MG63 (cell line): ENCODE measurements at regions not wholly inside any gene's neighbourhood (a gene's known extent, or its start where the extent isn't known, plus 50 kb on each side); places are given as distances from the start of the nearest gene placed in this dataset.
"Not testable (repeated sequence)": the region's sequence is repeated elsewhere in the genome, so short reads cannot be mapped to it uniquely, and the experiment has no call there.

Experiments
- DNase-seq: peaks from one replicate; pipeline ENCODE4 v3.0.0-alpha.2; 2020
- H3K27me3 ChIP-seq: fragments of 250-450 bp; sonication (Bioruptor Pico); 2 replicates; pipeline ENCODE4 v1.5.1; 2020; ENCODE audit warnings: mild to moderate bottlenecking, moderate library complexity
- H3K36me3 ChIP-seq: fragments of 250-450 bp; sonication (Bioruptor Pico); 2 replicates; pipeline ENCODE4 v1.5.1; 2020; ENCODE audit warnings: mild to moderate bottlenecking, moderate library complexity
- H3K4me3 ChIP-seq: fragments of 250-450 bp; sonication (Bioruptor Pico); 2 replicates; pipeline ENCODE4 v1.5.1; 2020; ENCODE audit warnings: mild to moderate bottlenecking, moderate library complexity
- H3K9me3 ChIP-seq: fragments of 250-450 bp; sonication (Bioruptor Pico); 2 replicates; pipeline ENCODE4 v1.5.1; 2020; ENCODE audit warnings: mild to moderate bottlenecking, moderate library complexity

- Histone ChIP-seq H3K36me3 (no peaks in the 10 kb centered on the region), H3K9me3 (no peaks in the 10 kb centered on the region), H3K27me3 (peaks cover 2% of the 10 kb centered on the region; the same call in 1 of the 2 replicates), H3K4me3 (no peak overlapping the region)
- DNase-seq, result no peak
Observed at GRCh38 chr12:11446372-11446771, 51.0 kb upstream of the PRB2 start.

- Histone ChIP-seq H3K9me3 (no peaks in the 10 kb centered on the region), H3K27me3 (peaks cover 15% of the 10 kb centered on the region), H3K4me3 (no peak overlapping the region), H3K36me3 (no peaks in the 10 kb centered on the region)
- DNase-seq, result no peak
Observed at GRCh38 chr12:11457996-11458645, 62.8 kb upstream of the PRB2 start.

GRCh38 chr12:11460343-11461023 is 65.1 kb upstream of the PRB2 start:
- no peak for DNase-seq
- H3K4me3 ChIP-seq, result no peak overlapping the region
- H3K36me3 ChIP-seq, result no peaks in the 10 kb centered on the region
- no peaks in the 10 kb centered on the region for H3K9me3 ChIP-seq
- H3K27me3 ChIP-seq, result no peaks in the 10 kb centered on the region; the same call in 1 of the 2 replicates

- no peak overlapping the region for H3K4me3 ChIP-seq
- no peaks in the 10 kb centered on the region for H3K9me3 ChIP-seq
- DNase-seq, result no peak
- no peaks in the 10 kb centered on the region; the same call in 1 of the 2 replicates for H3K27me3 ChIP-seq
- H3K36me3 ChIP-seq, result no peaks in the 10 kb centered on the region
Observed at GRCh38 chr12:11461433-11461832, 66.1 kb upstream of the PRB2 start.

GRCh38 chr12:11477110-11477509 is 81.7 kb upstream of the PRB2 start:
- Histone ChIP-seq H3K27me3 (0 out of 2 replicates have a peak, but pooled peaks cover 3% of the 10 kb centered on the region), H3K4me3 (no peak overlapping the region), H3K9me3 (no peaks in the 10 kb centered on the region), H3K36me3 (no peaks in the 10 kb centered on the region)
- DNase-seq, result no peak

GRCh38 chr12:11482955-11483354 is 87.6 kb upstream of the PRB2 start:
- Histone ChIP-seq H3K36me3 (no peaks in the 10 kb centered on the region), H3K4me3 (no peak overlapping the region), H3K9me3 (no peaks in the 10 kb centered on the region), H3K27me3 (0 out of 2 replicates have a peak, but pooled peaks cover 2% of the 10 kb centered on the region)
- no peak for DNase-seq

GRCh38 chr12:11486623-11487444 is 91.5 kb upstream of the PRB2 start:
- Histone ChIP-seq H3K4me3 (no peak overlapping the region), H3K27me3 (peaks cover 9% of the 10 kb centered on the region), H3K9me3 (no peaks in the 10 kb centered on the region)

GRCh38 chr12:11496157-11496851 is 100.9 kb upstream of the PRB2 start:
- H3K36me3 ChIP-seq, result no peaks in the 10 kb centered on the region
- H3K4me3 ChIP-seq, result no peak overlapping the region
- H3K27me3 ChIP-seq, result peaks cover 13% of the 10 kb centered on the region
- DNase-seq, result no peak
- no peaks in the 10 kb centered on the region for H3K9me3 ChIP-seq

More at GRCh38 chr12:11486623-11487444, 91.5 kb upstream of the PRB2 start:
- H3K36me3 ChIP-seq, result no peaks in the 10 kb centered on the region
- DNase-seq, result peak; percentile 66

- DNase-seq, result no peak
- peaks cover 5% of the 10 kb centered on the region for H3K27me3 ChIP-seq
Observed at GRCh38 chr12:11497438-11497837, 102.1 kb upstream of the PRB2 start.

GRCh38 chr12:11497995-11498394 is 102.6 kb upstream of the PRB2 start:
- Histone ChIP-seq H3K9me3 (no peaks in the 10 kb centered on the region), H3K27me3 (peaks cover 3% of the 10 kb centered on the region), H3K4me3 (no peak overlapping the region), H3K36me3 (no peaks in the 10 kb centered on the region)
- DNase-seq, result no peak

More at GRCh38 chr12:11497438-11497837, 102.1 kb upstream of the PRB2 start:
- no peak overlapping the region for H3K4me3 ChIP-seq
- H3K36me3 ChIP-seq, result no peaks in the 10 kb centered on the region
- no peaks in the 10 kb centered on the region for H3K9me3 ChIP-seq

GRCh38 chr12:11498574-11498973 is 103.2 kb upstream of the PRB2 start:
- not testable (repeated sequence) for H3K4me3 ChIP-seq, H3K27me3 ChIP-seq, DNase-seq, H3K9me3 ChIP-seq, H3K36me3 ChIP-seq

GRCh38 chr12:11499806-11500187 is 104.4 kb upstream of the PRB2 start:
- Histone ChIP-seq H3K4me3 (no peak overlapping the region), H3K27me3 (peaks cover 3% of the 10 kb centered on the region; the same call in 1 of the 2 replicates)

GRCh38 chr12:11500188-11500860 is 105.0 kb upstream of the PRB2 start:
- peak; percentile 63 for DNase-seq

More at GRCh38 chr12:11499806-11500187, 104.4 kb upstream of the PRB2 start:
- H3K36me3 ChIP-seq, result no peaks in the 10 kb centered on the region
- DNase-seq, result no peak
- no peaks in the 10 kb centered on the region for H3K9me3 ChIP-seq

GRCh38 chr12:11500861-11501230 is 105.5 kb upstream of the PRB2 start:
- no peak for DNase-seq
- Histone ChIP-seq H3K27me3 (peaks cover 3% of the 10 kb centered on the region; the same call in 1 of the 2 replicates), H3K9me3 (no peaks in the 10 kb centered on the region), H3K4me3 (no peak overlapping the region), H3K36me3 (no peaks in the 10 kb centered on the region)

More at GRCh38 chr12:11500188-11500860, 105.0 kb upstream of the PRB2 start:
- no peak overlapping the region for H3K4me3 ChIP-seq
- no peaks in the 10 kb centered on the region for H3K9me3 ChIP-seq
- no peaks in the 10 kb centered on the region for H3K36me3 ChIP-seq
- H3K27me3 ChIP-seq, result peaks cover 3% of the 10 kb centered on the region; the same call in 1 of the 2 replicates

- Histone ChIP-seq H3K36me3 (no peaks in the 10 kb centered on the region), H3K27me3 (no peaks in the 10 kb centered on the region), H3K9me3 (no peaks in the 10 kb centered on the region), H3K4me3 (no peak overlapping the region)
- no peak for DNase-seq
Observed at GRCh38 chr12:11508699-11509098, 113.3 kb upstream of the PRB2 start.

GRCh38 chr12:11509326-11509725 is 114.0 kb upstream of the PRB2 start:
- H3K9me3 ChIP-seq, result no peaks in the 10 kb centered on the region
- H3K4me3 ChIP-seq, result no peak overlapping the region
- H3K27me3 ChIP-seq, result no peaks in the 10 kb centered on the region
- no peak for DNase-seq
- H3K36me3 ChIP-seq, result no peaks in the 10 kb centered on the region
